K562 (cell line): ENCODE measurements at regions not wholly inside any gene's neighbourhood (a gene's known extent, or its start where the extent isn't known, plus 50 kb on each side); places are given as distances from the start of the nearest gene placed in this dataset.

ENCODE experiments used
- ATAC-seq: fragments of 200-7000 bp; cut with Tn5 transposase; 3 replicates; pipeline ENCODE4 v1.9.1; 2020; ENCODE audit warnings: moderate library complexity
- BruUV-seq: library from RNA; stranded (reverse); fragments of 400-500 nt; replicated peaks from 2 replicates; lab custom pipeline; 2021; lab: Mats Ljungman, UMichigan
- CTCF ChIA-PET: fragments of 300-600 bp; formaldehyde crosslinking; extraction: SDS; loops from one replicate; lab custom pipeline; 2021; ENCODE audit warnings: low intra/inter-chr PET ratio; lab: Yijun Ruan, JAX
- POLR2A ChIA-PET: fragments of 300-600, 350-650 bp; sonication (Branson Sonifier 250); formaldehyde crosslinking; extraction: SDS; loops from one replicate; lab custom pipeline; 2021; ENCODE audit warnings: antibody characterized with exemption, inconsistent platforms; lab: Yijun Ruan, JAX
- DNase-seq, 4 experiments: peaks; one replicate each; pipeline versions ENCODE4 v3.0.0 to v3.0.0-alpha.2; 2011 to 2018; ENCODE audit warnings: low spot score in 3 of 4, mixed read lengths in 3 of 4; ENCODE audit errors: extremely low read depth in 1 of 4
- FAIRE-seq: peaks from 2 replicates; lab custom pipeline; 2011; peaks lifted over from hg19 to GRCh38; lab: Jason Lieb, UNC
- H2AFZ ChIP-seq: 2 replicates; pipeline ENCODE4 v1.6.0; 2011; ENCODE audit warnings: low read depth, low read length, control low read depth, inconsistent platforms
- H3K27ac ChIP-seq: fragments of 200-600 bp; 3 replicates; pipeline ENCODE4 v1.8.0; 2011; ENCODE audit warnings: low read depth, mild to moderate bottlenecking, control low read depth, inconsistent platforms, low read length, moderate library complexity, mixed read lengths; ENCODE audit errors: extremely low read depth
- H3K27me3 ChIP-seq, 2 experiments: fragments of 300-600 bp in 1 of 2; 2 replicates in 1 of 2; 3 replicates in 1 of 2; pipeline versions ENCODE4 v1.6.0 to v1.8.0; 2011; ENCODE audit warnings: inconsistent platforms in 2 of 2, low read length in 2 of 2, mild to moderate bottlenecking in 1 of 2, mixed read lengths in 1 of 2, moderate library complexity in 1 of 2; ENCODE audit not compliant: control insufficient read depth in 2 of 2, insufficient read depth in 2 of 2
- H3K36me3 ChIP-seq: fragments of 300-600 bp; 3 replicates; pipeline ENCODE4 v1.8.0; 2011; ENCODE audit warnings: mild to moderate bottlenecking, low read length, inconsistent platforms; ENCODE audit not compliant: control insufficient read depth, insufficient read depth
- H3K4me1 ChIP-seq, 2 experiments: fragments of 200-600 bp in 1 of 2; replicated peaks in 1 of 2; 2 replicates in 1 of 2; 3 replicates in 1 of 2; pipeline versions ENCODE4 v1.5.1 to v1.8.0; 2011; ENCODE audit warnings: inconsistent platforms in 2 of 2, low read length in 2 of 2, mild to moderate bottlenecking in 1 of 2, mixed read lengths in 1 of 2, moderate library complexity in 1 of 2; ENCODE audit not compliant: control insufficient read depth in 2 of 2, insufficient read depth in 2 of 2
- H3K4me2 ChIP-seq: 2 replicates; pipeline ENCODE4 v1.6.1; 2011; ENCODE audit warnings: low read length, control low read depth, inconsistent platforms, mixed read lengths; ENCODE audit not compliant: insufficient read depth
- H3K4me3 ChIP-seq: fragments of 200-600 bp; sonication (generic), shearing (Covaris generic); 2 replicates; pipeline ENCODE4 v1.5.1; 2016; ENCODE audit warnings: control low read depth, inconsistent platforms
- H3K79me2 ChIP-seq: fragments of 200-600 bp; 3 replicates; pipeline ENCODE4 v1.8.0; 2011; ENCODE audit warnings: low read length, inconsistent platforms; ENCODE audit not compliant: control insufficient read depth, insufficient read depth
- H3K9ac ChIP-seq, 2 experiments: 2 replicates each; pipeline versions ENCODE4 v1.6.0 to v1.6.1; 2011; ENCODE audit warnings: low read depth in 2 of 2, low read length in 2 of 2, control low read depth in 1 of 2, inconsistent platforms in 1 of 2, mild to moderate bottlenecking in 1 of 2, mixed read lengths in 1 of 2; ENCODE audit not compliant: insufficient read depth in 1 of 2
- H3K9me1 ChIP-seq: one replicate; pipeline ENCODE4 v1.6.0; 2011; ENCODE audit warnings: inconsistent platforms, mild to moderate bottlenecking, low read length, moderate library complexity; ENCODE audit not compliant: control insufficient read depth, insufficient read depth
- H3K9me3 ChIP-seq: replicated peaks from 2 replicates; pipeline ENCODE4 v1.5.1; 2011; ENCODE audit warnings: low read depth, low read length, inconsistent platforms; ENCODE audit not compliant: control insufficient read depth, insufficient read depth
- H4K20me1 ChIP-seq: replicated peaks from 2 replicates; pipeline ENCODE4 v1.6.1; 2011; ENCODE audit warnings: low read length, inconsistent platforms, mixed read lengths; ENCODE audit not compliant: control insufficient read depth, insufficient read depth
- CEBPZ ChIP-seq: fragments of 150-350 bp; IDR thresholded peaks from 2 replicates; pipeline ENCODE4 v1.6.1; 2014; ENCODE audit warnings: low read depth, mild to moderate bottlenecking, low read length, borderline replicate concordance
- E2F4 ChIP-seq: sonication (generic); formaldehyde crosslinking; IDR thresholded peaks from 2 replicates; pipeline ENCODE4 v1.8.0; 2022; ENCODE audit warnings: mild to moderate bottlenecking, low read depth, missing genetic modification reagents
- ELF2 ChIP-seq: fragments of 250-450 bp; sonication (Bioruptor Pico); IDR thresholded peaks from 2 replicates; pipeline ENCODE4 v1.5.0; 2021; ENCODE audit warnings: mild to moderate bottlenecking
- FOXA1 ChIP-seq: fragments of 450-650 bp; IDR thresholded peaks from 2 replicates; pipeline ENCODE4 v1.6.1; 2016; ENCODE audit warnings: mild to moderate bottlenecking, borderline replicate concordance
- HNRNPLL ChIP-seq: fragments of 200-400 bp; formaldehyde crosslinking; IDR thresholded peaks from 2 replicates; pipeline ENCODE4 v1.6.1; 2017; ENCODE audit warnings: low read length, low read depth, mild to moderate bottlenecking; ENCODE audit not compliant: poor library complexity, severe bottlenecking
- NCOA6 ChIP-seq: fragments of 450-650 bp; IDR thresholded peaks from 2 replicates; pipeline ENCODE4 v1.6.1; 2017; ENCODE audit warnings: mild to moderate bottlenecking
- ZNF318 ChIP-seq, 2 experiments: fragments of 450-650 bp; IDR thresholded peaks; 2 replicates each; pipeline ENCODE4 v1.6.1; 2016; ENCODE audit warnings: mild to moderate bottlenecking in 2 of 2, borderline replicate concordance in 1 of 2, low read depth in 1 of 2, moderate library complexity in 1 of 2
- ZNF431 ChIP-seq: sonication (generic); formaldehyde crosslinking; IDR thresholded peaks from 2 replicates; pipeline ENCODE4 v1.8.0; 2022; ENCODE audit warnings: mild to moderate bottlenecking, missing genetic modification reagents
- WGBS: fragments of 100-300 bp; shearing (Covaris generic); methylation state at CpG from one replicate; pipeline ENCODE4 v1.1.6; 2016; ENCODE audit warnings: low coverage, mixed read lengths; ENCODE audit not compliant: insufficient coverage; ENCODE audit errors: missing lambda C conversion rate; 5-methylcytosine and 5-hydroxymethylcytosine counted together
- in situ Hi-C: fragments of 300-500 bp; cut with MboI; formaldehyde crosslinking; loops from 4 replicates; pipeline ENCODE4 v1.15.0; 2018; ENCODE audit warnings: inconsistent platforms, mixed read lengths
- intact Hi-C: fragments of 100-400 bp; cut with micrococcal nuclease; formaldehyde crosslinking; loops from 2 replicates; pipeline ENCODE4 v1.14.2; 2022

- no peak for TF ChIP-seq HNRNPLL
- no peak for TF ChIP-seq ZNF431
- TF ChIP-seq E2F4 (CRISPR knock-in tag): no peak
- TF ChIP-seq ELF2: no peak
Observed at GRCh38 chr9:90310521-90310876, 332.1 kb downstream of the DIRAS2 start (continued).

GRCh38 chr9:90311811-90312210, 330.8 kb downstream of the DIRAS2 start:
- no peaks in the 10 kb centered on the region for H4K20me1 ChIP-seq
- ATAC-seq: no peak
- H3K27me3 ChIP-seq: 0 out of 5 replicates have a peak, but pooled peaks cover 0 to 3% of the 10 kb centered on the region in 2 experiments
- no peak for TF ChIP-seq NCOA6
- TF ChIP-seq CEBPZ: no peak
- no peak for TF ChIP-seq ZNF318 (IDR thresholded peaks at IDR 0.05; ENCODE audit: borderline replicate concordance in 1 of 2, low read depth in 1 of 2)
- TF ChIP-seq FOXA1: no peak

More at GRCh38 chr9:90311811-90312210, 330.8 kb downstream of the DIRAS2 start:
- no peak overlapping the region for H3K4me3 ChIP-seq
- 0% methylated on average over 7 of the region's 7 CpGs for whole genome bisulfite sequencing
- no peaks in the 10 kb centered on the region for H3K79me2 ChIP-seq
- H3K36me3 ChIP-seq: no peaks in the 10 kb centered on the region
- FAIRE-seq (no peak), DNase-seq (no peak)
- no peak overlapping the region for H3K4me2 ChIP-seq
- POLR2A ChIA-PET: no interaction called here
- CTCF ChIA-PET: no interaction called here
- H3K9ac ChIP-seq: no peak overlapping the region
- no TSS peak for BruUV-seq
- no peak overlapping the region for H2AFZ ChIP-seq
- H3K4me1 ChIP-seq: no peaks in the 10 kb centered on the region
- H3K27ac ChIP-seq: no peak overlapping the region
- H3K9me1 ChIP-seq: no peaks in the 10 kb centered on the region
- no peaks in the 10 kb centered on the region for H3K9me3 ChIP-seq
- in situ Hi-C loops: no loop called here
- intact Hi-C loops: no loop called here
